Neural progenitor cell (in vitro differentiated cells): ENCODE measurements at regions not wholly inside any gene's neighbourhood (a gene's known extent, or its start where the extent isn't known, plus 50 kb on each side); places are given as distances from the start of the nearest gene placed in this dataset.

Experiments
- EZH2 ChIP-seq: fragments of 200-600 bp; sonication (generic); IDR thresholded peaks from 2 replicates; pipeline ENCODE4 v1.6.1; 2017; ENCODE audit warnings: antibody characterized with exemption, mild to moderate bottlenecking, moderate library complexity
- TF ChIP-seq, protein P1 (sequence below): fragments of 200-600 bp; sonication (generic); IDR thresholded peaks from 2 replicates; pipeline ENCODE4 v1.5.1; 2017; ENCODE audit warnings: antibody characterized with exemption, mild to moderate bottlenecking

DNA sequence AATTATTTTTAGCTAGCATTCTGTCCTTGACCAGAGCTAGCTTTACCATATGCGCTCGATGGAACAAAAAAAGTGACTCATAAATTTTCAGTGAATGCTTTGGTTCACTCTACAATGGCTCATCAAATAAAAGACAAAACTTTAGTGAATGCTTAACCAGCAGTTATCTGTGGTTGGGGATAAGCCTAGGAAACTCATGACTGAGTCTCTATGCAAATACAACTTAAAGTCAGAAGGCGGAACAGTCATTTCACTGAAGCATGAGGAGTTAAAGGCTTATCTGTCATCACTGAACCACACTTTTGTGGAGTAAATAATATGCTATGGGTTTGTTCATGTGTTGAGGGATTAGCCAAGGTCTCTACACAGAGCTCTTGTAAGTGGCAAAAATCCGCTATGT lies 308.4 kb downstream of the SQOR start:
- TF ChIP-seq, protein P1, sequence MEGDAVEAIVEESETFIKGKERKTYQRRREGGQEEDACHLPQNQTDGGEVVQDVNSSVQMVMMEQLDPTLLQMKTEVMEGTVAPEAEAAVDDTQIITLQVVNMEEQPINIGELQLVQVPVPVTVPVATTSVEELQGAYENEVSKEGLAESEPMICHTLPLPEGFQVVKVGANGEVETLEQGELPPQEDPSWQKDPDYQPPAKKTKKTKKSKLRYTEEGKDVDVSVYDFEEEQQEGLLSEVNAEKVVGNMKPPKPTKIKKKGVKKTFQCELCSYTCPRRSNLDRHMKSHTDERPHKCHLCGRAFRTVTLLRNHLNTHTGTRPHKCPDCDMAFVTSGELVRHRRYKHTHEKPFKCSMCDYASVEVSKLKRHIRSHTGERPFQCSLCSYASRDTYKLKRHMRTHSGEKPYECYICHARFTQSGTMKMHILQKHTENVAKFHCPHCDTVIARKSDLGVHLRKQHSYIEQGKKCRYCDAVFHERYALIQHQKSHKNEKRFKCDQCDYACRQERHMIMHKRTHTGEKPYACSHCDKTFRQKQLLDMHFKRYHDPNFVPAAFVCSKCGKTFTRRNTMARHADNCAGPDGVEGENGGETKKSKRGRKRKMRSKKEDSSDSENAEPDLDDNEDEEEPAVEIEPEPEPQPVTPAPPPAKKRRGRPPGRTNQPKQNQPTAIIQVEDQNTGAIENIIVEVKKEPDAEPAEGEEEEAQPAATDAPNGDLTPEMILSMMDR: no peak
- TF ChIP-seq EZH2: no peak
